ENCODE measurements at regions not wholly inside any gene's neighbourhood (a gene's known extent, or its start where the extent isn't known, plus 50 kb on each side); places are given as distances from the start of the nearest gene placed in this dataset.

GRCh38 chr7:114155116-114156110, 236.6 kb upstream of the PPP1R3A start:
- CTCF ChIA-PET, result no interaction called here
- TF ChIP-seq CTCF (IDR thresholded peaks at IDR 0.05; ENCODE audit: unreplicated experiment), result no peak
- no TSS peak for BruUV-seq (replicated peaks)
- intact Hi-C loops (cut with micrococcal nuclease; ENCODE audit: unreplicated experiment), result no loop called here
- H3K27me3 Mint-ChIP-seq (ENCODE audit: unreplicated experiment), result no peaks in the 10 kb centered on the region
- no peaks in the 10 kb centered on the region for H3K36me3 Mint-ChIP-seq (ENCODE audit: insufficient read depth, unreplicated experiment)
- H3K27ac Mint-ChIP-seq (ENCODE audit: unreplicated experiment), result no peak overlapping the region
- peaks cover 3% of the 10 kb centered on the region for H3K9me3 Mint-ChIP-seq (ENCODE audit: low read depth, unreplicated experiment)
- H3K4me3 Mint-ChIP-seq (ENCODE audit: low read depth, unreplicated experiment), result no peak overlapping the region
- no peak for DNase-seq
- no peaks in the 10 kb centered on the region for H3K4me1 Mint-ChIP-seq (ENCODE audit: low read depth, unreplicated experiment)

GRCh38 chr7:114153700-114154099, 234.9 kb upstream of the PPP1R3A start:
- CTCF ChIA-PET, result interaction anchor here (0.5 to 0.6 kb wide), 2 partner anchors 15 to 1382 kb away, joined by 3 read pairs; no protein-coding TSS in a partner anchor
- TF ChIP-seq CTCF (IDR thresholded peaks at IDR 0.05; ENCODE audit: unreplicated experiment), result no peak
- Mint-ChIP-seq H3K27ac (ENCODE audit: unreplicated experiment) (no peak overlapping the region), H3K36me3 (ENCODE audit: insufficient read depth, unreplicated experiment) (no peaks in the 10 kb centered on the region), H3K27me3 (ENCODE audit: unreplicated experiment) (no peaks in the 10 kb centered on the region), H3K9me3 (ENCODE audit: low read depth, unreplicated experiment) (peaks cover under 1% of the 10 kb centered on the region), H3K4me3 (ENCODE audit: low read depth, unreplicated experiment) (no peak overlapping the region), H3K4me1 (ENCODE audit: low read depth, unreplicated experiment) (no peaks in the 10 kb centered on the region)
- no peak for DNase-seq
- intact Hi-C loops (cut with micrococcal nuclease; ENCODE audit: unreplicated experiment), result no loop called here
- no TSS peak for BruUV-seq (replicated peaks)

- intact Hi-C loops (cut with micrococcal nuclease; ENCODE audit: unreplicated experiment), result no loop called here
- no peaks in the 10 kb centered on the region for H3K9me3 Mint-ChIP-seq (ENCODE audit: low read depth, unreplicated experiment)
- no peak overlapping the region for H3K4me3 Mint-ChIP-seq (ENCODE audit: low read depth, unreplicated experiment)
- no peaks in the 10 kb centered on the region for H3K27me3 Mint-ChIP-seq (ENCODE audit: unreplicated experiment)
- BruUV-seq (replicated peaks), result no TSS peak
- H3K4me1 Mint-ChIP-seq (ENCODE audit: low read depth, unreplicated experiment), result no peaks in the 10 kb centered on the region
- no peak for DNase-seq
- no peak for TF ChIP-seq CTCF (IDR thresholded peaks at IDR 0.05; ENCODE audit: unreplicated experiment)
- no peak overlapping the region for H3K27ac Mint-ChIP-seq (ENCODE audit: unreplicated experiment)
- no peaks in the 10 kb centered on the region for H3K36me3 Mint-ChIP-seq (ENCODE audit: insufficient read depth, unreplicated experiment)
- CTCF ChIA-PET, result no interaction called here
These were observed 233.6 kb upstream of the PPP1R3A start for GRCh38 chr7:114152314-114152938.

- intact Hi-C loops (cut with micrococcal nuclease; ENCODE audit: unreplicated experiment), result no loop called here
- H3K9me3 Mint-ChIP-seq (ENCODE audit: low read depth, unreplicated experiment), result no peaks in the 10 kb centered on the region
These were observed 233.0 kb upstream of the PPP1R3A start for GRCh38 chr7:114151777-114152176.

More at GRCh38 chr7:114151777-114152176, 233.0 kb upstream of the PPP1R3A start:
- BruUV-seq (replicated peaks), result no TSS peak
- no peak for TF ChIP-seq CTCF (IDR thresholded peaks at IDR 0.05; ENCODE audit: unreplicated experiment)
- H3K27ac Mint-ChIP-seq (ENCODE audit: unreplicated experiment), result no peak overlapping the region
- no peaks in the 10 kb centered on the region for H3K36me3 Mint-ChIP-seq (ENCODE audit: insufficient read depth, unreplicated experiment)
- no peaks in the 10 kb centered on the region for H3K4me1 Mint-ChIP-seq (ENCODE audit: low read depth, unreplicated experiment)
- H3K27me3 Mint-ChIP-seq (ENCODE audit: unreplicated experiment), result no peaks in the 10 kb centered on the region
- CTCF ChIA-PET, result no interaction called here
- no peak for DNase-seq
- H3K4me3 Mint-ChIP-seq (ENCODE audit: low read depth, unreplicated experiment), result no peak overlapping the region

All from Calu3 (cell line).